Suprapubic skin (tissue), 4 donors: ENCODE measurements at regions not wholly inside any gene's neighbourhood (a gene's known extent, or its start where the extent isn't known, plus 50 kb on each side); places are given as distances from the start of the nearest gene placed in this dataset.

ENCODE experiments used
- DNase-seq, 2 donors: peaks; one replicate each; pipeline ENCODE4 v3.0.0-alpha.2; 2019; ENCODE audit warnings: low spot score in 2 of 2
- H3K27ac ChIP-seq: fragments of 200-600 bp; sonication (generic); one replicate; pipeline ENCODE4 v1.5.1; 2019
- H3K27me3 ChIP-seq: fragments of 200-600 bp; sonication (generic); one replicate; pipeline ENCODE4 v1.5.1; 2019
- H3K36me3 ChIP-seq: fragments of 200-600 bp; sonication (generic); one replicate; pipeline ENCODE4 v1.5.1; 2019
- H3K4me1 ChIP-seq: fragments of 200-600 bp; sonication (generic); one replicate; pipeline ENCODE4 v1.5.1; 2019
- H3K4me3 ChIP-seq: fragments of 200-600 bp; sonication (generic); one replicate; pipeline ENCODE4 v1.5.1; 2019; ENCODE audit warnings: mild to moderate bottlenecking
- H3K9me3 ChIP-seq: fragments of 200-600 bp; sonication (generic); one replicate; pipeline ENCODE4 v1.5.1; 2019
- CTCF ChIP-seq, 2 donors: fragments of 200-600 bp in 1 of 2; fragments of 450-650 bp in 1 of 2; sonication (generic) in 1 of 2; IDR thresholded peaks; one replicate each; pipeline ENCODE4 v1.5.1; 2016 to 2019; ENCODE audit warnings: antibody characterized with exemption in 2 of 2, mild to moderate bottlenecking in 1 of 2, moderate library complexity in 1 of 2
- EP300 ChIP-seq: sonication (generic); formaldehyde crosslinking; IDR thresholded peaks from one replicate; pipeline ENCODE4 v1.6.1; 2017; ENCODE audit warnings: antibody characterized with exemption
- POLR2A ChIP-seq, 2 donors: fragments of 450-650 bp; IDR thresholded peaks; one replicate each; pipeline ENCODE4 v1.6.1; 2017; ENCODE audit warnings: antibody characterized with exemption in 2 of 2, mild to moderate bottlenecking in 2 of 2, moderate library complexity in 2 of 2
- POLR2AphosphoS5 ChIP-seq, 3 donors: sonication (generic); formaldehyde crosslinking; IDR thresholded peaks; one replicate each; pipeline ENCODE4 v1.6.1; 2017; ENCODE audit warnings: antibody characterized with exemption in 3 of 3
- WGBS: methylation state at CpG from one replicate; pipeline ENCODE4 v1.1.5; 2018; 5-methylcytosine and 5-hydroxymethylcytosine counted together

GRCh38 chr5:104913841-104914281 is 1351.3 kb upstream of the NUDT12 start:
- 68% methylated on average over 3 of the region's 3 CpGs for WGBS
- no peaks in the 10 kb centered on the region for H3K9me3 ChIP-seq
- no peaks in the 10 kb centered on the region for H3K27me3 ChIP-seq
- H3K4me1 ChIP-seq = no peaks in the 10 kb centered on the region
- TF ChIP-seq CTCF (IDR thresholded peaks at IDR 0.05) (no peak), EP300 (no peak), POLR2AphosphoS5 (IDR thresholded peaks at IDR 0.05) (no peak), POLR2A (IDR thresholded peaks at IDR 0.05) (no peak)
- no peak overlapping the region for H3K27ac ChIP-seq
- H3K36me3 ChIP-seq = no peaks in the 10 kb centered on the region
- DNase-seq = no peak
- no peak overlapping the region for H3K4me3 ChIP-seq

GRCh38 chr5:104909803-104910202 is 1347.2 kb upstream of the NUDT12 start:
- no peaks in the 10 kb centered on the region for H3K27me3 ChIP-seq
- H3K36me3 ChIP-seq = no peaks in the 10 kb centered on the region
- TF ChIP-seq CTCF (IDR thresholded peaks at IDR 0.05) (no peak), POLR2A (IDR thresholded peaks at IDR 0.05) (no peak), EP300 (no peak), POLR2AphosphoS5 (IDR thresholded peaks at IDR 0.05) (no peak)
- no peak for DNase-seq
- no peak overlapping the region for H3K4me3 ChIP-seq
- no peaks in the 10 kb centered on the region for H3K9me3 ChIP-seq
- 75% methylated on average over 2 of the region's 2 CpGs for WGBS
- no peaks in the 10 kb centered on the region for H3K4me1 ChIP-seq
- H3K27ac ChIP-seq = no peak overlapping the region

- H3K36me3 ChIP-seq = no peaks in the 10 kb centered on the region
- no peak for TF ChIP-seq EP300
- TF ChIP-seq POLR2A (IDR thresholded peaks at IDR 0.05) = no peak
- no peak for TF ChIP-seq POLR2AphosphoS5 (IDR thresholded peaks at IDR 0.05)
- no peak for TF ChIP-seq CTCF (IDR thresholded peaks at IDR 0.05)
- H3K4me3 ChIP-seq = no peak overlapping the region
- H3K27ac ChIP-seq = no peak overlapping the region
- WGBS = 94% methylated on average over 1 of the region's 1 CpG
- H3K9me3 ChIP-seq = no peaks in the 10 kb centered on the region
- H3K27me3 ChIP-seq = no peaks in the 10 kb centered on the region
- no peak for DNase-seq
- H3K4me1 ChIP-seq = no peaks in the 10 kb centered on the region
Measured at GRCh38 chr5:104904561-104904960, 1342.0 kb upstream of the NUDT12 start.

GRCh38 chr5:104903941-104904340 is 1341.4 kb upstream of the NUDT12 start:
- no peak overlapping the region for H3K27ac ChIP-seq
- H3K27me3 ChIP-seq = no peaks in the 10 kb centered on the region
- no peak for DNase-seq
- TF ChIP-seq EP300 = no peak
- no peak for TF ChIP-seq CTCF (IDR thresholded peaks at IDR 0.05)
- no peak for TF ChIP-seq POLR2AphosphoS5 (IDR thresholded peaks at IDR 0.05)
- TF ChIP-seq POLR2A (IDR thresholded peaks at IDR 0.05) = no peak
- H3K4me1 ChIP-seq = no peaks in the 10 kb centered on the region
- H3K4me3 ChIP-seq = no peak overlapping the region
- no peaks in the 10 kb centered on the region for H3K9me3 ChIP-seq
- 90% methylated on average over 2 of the region's 2 CpGs for WGBS
- H3K36me3 ChIP-seq = no peaks in the 10 kb centered on the region

- no peaks in the 10 kb centered on the region for H3K9me3 ChIP-seq
- 54% methylated on average over 3 of the region's 3 CpGs for WGBS
Measured at GRCh38 chr5:104891596-104891995, 1329.0 kb upstream of the NUDT12 start.

More at GRCh38 chr5:104891596-104891995, 1329.0 kb upstream of the NUDT12 start:
- DNase-seq = no peak
- H3K27me3 ChIP-seq = no peaks in the 10 kb centered on the region
- no peak overlapping the region for H3K4me3 ChIP-seq
- H3K4me1 ChIP-seq = no peaks in the 10 kb centered on the region
- TF ChIP-seq POLR2A (IDR thresholded peaks at IDR 0.05) = no peak
- no peak for TF ChIP-seq CTCF (IDR thresholded peaks at IDR 0.05)
- no peak for TF ChIP-seq POLR2AphosphoS5 (IDR thresholded peaks at IDR 0.05)
- no peak for TF ChIP-seq EP300
- no peaks in the 10 kb centered on the region for H3K36me3 ChIP-seq
- no peak overlapping the region for H3K27ac ChIP-seq
